Smooth muscle cell (in vitro differentiated cells): ENCODE measurements at regions not wholly inside any gene's neighbourhood (a gene's known extent, or its start where the extent isn't known, plus 50 kb on each side); places are given as distances from the start of the nearest gene placed in this dataset.

ENCODE experiments used
- DNase-seq: peaks from one replicate; lab custom pipeline; 2025; ENCODE audit not compliant: unreplicated experiment; lab: John Stamatoyannopoulos, UW
- H2AFZ ChIP-seq: fragments of 200-600 bp; sonication (generic); 2 replicates; pipeline ENCODE4 v1.6.0; 2016; ENCODE audit warnings: antibody characterized with exemption, low read depth, mild to moderate bottlenecking
- H3F3A ChIP-seq: fragments of 200-600 bp; sonication (generic); 2 replicates; pipeline ENCODE4 v1.6.0; 2017; ENCODE audit warnings: antibody characterized with exemption, low read depth
- H3K27ac ChIP-seq: fragments of 200-600 bp; sonication (generic); 2 replicates; pipeline ENCODE4 v1.5.1; 2016; ENCODE audit warnings: low read depth, mild to moderate bottlenecking
- H3K27me3 ChIP-seq: fragments of 200-600 bp; sonication (generic); 2 replicates; pipeline ENCODE4 v1.6.1; 2016; ENCODE audit warnings: low read depth, mild to moderate bottlenecking
- H3K36me3 ChIP-seq: fragments of 200-600 bp; sonication (generic); 2 replicates; pipeline ENCODE4 v1.5.1; 2016; ENCODE audit warnings: low read depth
- H3K4me1 ChIP-seq: fragments of 200-600 bp; sonication (generic); 2 replicates; pipeline ENCODE4 v1.5.1; 2016; ENCODE audit warnings: low read depth
- H3K4me2 ChIP-seq: fragments of 200-600 bp; sonication (generic); 2 replicates; pipeline ENCODE4 v1.6.0; 2016; ENCODE audit warnings: mild to moderate bottlenecking
- H3K4me3 ChIP-seq: fragments of 200-600 bp; sonication (generic); 2 replicates; pipeline ENCODE4 v1.5.1; 2016; ENCODE audit warnings: mild to moderate bottlenecking
- H3K79me2 ChIP-seq: fragments of 200-600 bp; sonication (generic); 2 replicates; pipeline ENCODE4 v1.6.0; 2016; ENCODE audit warnings: low read depth, mild to moderate bottlenecking
- H3K9ac ChIP-seq: fragments of 200-600 bp; sonication (generic); 2 replicates; pipeline ENCODE4 v1.6.0; 2016; ENCODE audit warnings: low read depth
- H3K9me3 ChIP-seq: fragments of 200-600 bp; sonication (generic); replicated peaks from 2 replicates; pipeline ENCODE4 v1.5.1; 2016; ENCODE audit warnings: low read depth
- H4K20me1 ChIP-seq: fragments of 200-600 bp; sonication (generic); 2 replicates; pipeline ENCODE4 v1.6.0; 2016; ENCODE audit warnings: low read depth
- WGBS: methylation state at CpG from one replicate; pipeline ENCODE4 v1.1.7; 2016; ENCODE audit warnings: low lambda C conversion rate; 5-methylcytosine and 5-hydroxymethylcytosine counted together
- TF ChIP-seq, protein P1 (sequence below): fragments of 200-600 bp; sonication (generic); IDR thresholded peaks from 2 replicates; pipeline ENCODE4 v1.5.1; 2017; ENCODE audit warnings: borderline replicate concordance, mild to moderate bottlenecking, antibody characterized with exemption; ENCODE audit not compliant: insufficient read depth, poor library complexity, severe bottlenecking

DNA sequence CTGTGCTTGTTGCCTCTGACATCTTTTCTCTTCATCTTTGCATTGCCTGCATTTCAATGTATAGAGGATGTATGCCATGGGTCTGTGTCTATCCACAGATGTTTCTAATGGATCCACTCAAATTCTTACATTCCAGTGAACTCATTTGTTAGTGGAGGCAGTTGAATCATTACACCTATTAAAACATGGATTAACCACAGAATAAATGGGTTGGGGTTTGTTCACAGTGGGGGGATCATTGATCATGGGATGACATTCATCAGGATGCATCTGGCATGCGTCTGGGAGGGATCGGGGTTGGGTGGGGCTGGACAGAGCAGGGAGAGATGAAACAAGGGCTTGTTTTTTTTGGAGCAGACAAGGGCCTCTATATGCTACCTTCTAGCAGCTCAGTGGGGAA lies 182.5 kb downstream of the RHOU start:
- Histone ChIP-seq H3F3A (peaks cover 14% of the 10 kb centered on the region), H3K9ac (no peak overlapping the region), H3K27me3 (no peaks in the 10 kb centered on the region), H4K20me1 (no peaks in the 10 kb centered on the region), H3K79me2 (no peaks in the 10 kb centered on the region), H3K36me3 (no peaks in the 10 kb centered on the region), H3K4me1 (peaks cover 24% of the 10 kb centered on the region), H3K27ac (no peak overlapping the region), H3K4me2 (no peak overlapping the region), H3K9me3 (no peaks in the 10 kb centered on the region), H2AFZ (no peak overlapping the region), H3K4me3 (no peak overlapping the region)
- 84% methylated on average over 2 of the region's 2 CpGs for WGBS
- TF ChIP-seq, protein P1, sequence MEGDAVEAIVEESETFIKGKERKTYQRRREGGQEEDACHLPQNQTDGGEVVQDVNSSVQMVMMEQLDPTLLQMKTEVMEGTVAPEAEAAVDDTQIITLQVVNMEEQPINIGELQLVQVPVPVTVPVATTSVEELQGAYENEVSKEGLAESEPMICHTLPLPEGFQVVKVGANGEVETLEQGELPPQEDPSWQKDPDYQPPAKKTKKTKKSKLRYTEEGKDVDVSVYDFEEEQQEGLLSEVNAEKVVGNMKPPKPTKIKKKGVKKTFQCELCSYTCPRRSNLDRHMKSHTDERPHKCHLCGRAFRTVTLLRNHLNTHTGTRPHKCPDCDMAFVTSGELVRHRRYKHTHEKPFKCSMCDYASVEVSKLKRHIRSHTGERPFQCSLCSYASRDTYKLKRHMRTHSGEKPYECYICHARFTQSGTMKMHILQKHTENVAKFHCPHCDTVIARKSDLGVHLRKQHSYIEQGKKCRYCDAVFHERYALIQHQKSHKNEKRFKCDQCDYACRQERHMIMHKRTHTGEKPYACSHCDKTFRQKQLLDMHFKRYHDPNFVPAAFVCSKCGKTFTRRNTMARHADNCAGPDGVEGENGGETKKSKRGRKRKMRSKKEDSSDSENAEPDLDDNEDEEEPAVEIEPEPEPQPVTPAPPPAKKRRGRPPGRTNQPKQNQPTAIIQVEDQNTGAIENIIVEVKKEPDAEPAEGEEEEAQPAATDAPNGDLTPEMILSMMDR = no peak
- DNase-seq = no peak

DNA sequence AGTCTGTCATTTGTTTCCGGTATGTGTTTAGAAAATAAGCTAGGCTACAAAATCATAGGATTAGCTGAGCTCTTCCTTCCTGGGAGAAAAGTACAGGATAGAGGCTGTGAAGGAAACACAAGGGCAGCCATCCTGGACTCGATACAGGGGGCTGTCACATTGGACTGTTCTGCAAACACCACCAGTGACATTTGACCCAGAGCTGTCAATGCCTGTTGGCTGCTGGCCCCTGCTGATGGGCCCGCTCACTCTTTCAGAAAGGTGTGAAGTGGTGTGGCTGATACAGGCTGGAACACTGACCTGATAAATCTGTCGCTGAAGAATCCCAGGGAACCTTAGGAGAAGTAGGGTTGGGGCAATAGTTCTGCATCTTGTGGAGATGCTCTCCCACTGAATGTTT lies 183.1 kb downstream of the RHOU start:
- no peak overlapping the region for H3K27ac ChIP-seq
- no peak for DNase-seq
- no peaks in the 10 kb centered on the region for H3K9me3 ChIP-seq
- WGBS = 69% methylated on average over 4 of the region's 4 CpGs
- H3K79me2 ChIP-seq = no peaks in the 10 kb centered on the region
- no peak overlapping the region for H2AFZ ChIP-seq
- H3K4me1 ChIP-seq = peaks cover 23% of the 10 kb centered on the region
- H3K4me2 ChIP-seq = no peak overlapping the region
- peaks cover 14% of the 10 kb centered on the region for H3F3A ChIP-seq
- no peaks in the 10 kb centered on the region for H3K36me3 ChIP-seq
- no peaks in the 10 kb centered on the region for H4K20me1 ChIP-seq
- H3K27me3 ChIP-seq = no peaks in the 10 kb centered on the region
- no peak overlapping the region for H3K4me3 ChIP-seq
- H3K9ac ChIP-seq = no peak overlapping the region
- TF ChIP-seq, protein P1 = no peak

DNA sequence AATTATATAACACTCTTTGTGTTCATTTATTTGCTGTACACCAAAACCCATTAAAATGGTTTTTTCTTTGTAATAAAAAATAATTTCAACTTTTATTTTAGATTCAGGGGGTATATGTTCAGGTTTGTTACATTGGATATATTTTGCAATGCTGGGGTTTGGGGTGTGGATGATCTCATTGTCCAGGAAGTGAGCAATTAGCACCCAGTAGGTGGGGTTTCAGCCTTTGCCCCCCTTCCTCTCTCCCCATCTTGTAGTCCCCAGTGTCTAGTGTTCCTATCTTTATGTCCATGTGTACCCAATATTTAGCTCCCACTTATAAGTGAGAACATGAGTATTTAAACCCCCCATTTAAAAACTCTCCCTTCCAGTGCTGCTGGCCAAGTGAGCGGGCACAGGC lies 184.6 kb downstream of the RHOU start:
- Histone ChIP-seq H3K4me2 (no peak overlapping the region), H3K4me3 (no peak overlapping the region), H3K9me3 (no peaks in the 10 kb centered on the region), H3F3A (peaks cover 18% of the 10 kb centered on the region), H3K79me2 (no peaks in the 10 kb centered on the region), H3K36me3 (no peaks in the 10 kb centered on the region), H3K9ac (no peak overlapping the region), H4K20me1 (no peaks in the 10 kb centered on the region), H2AFZ (no peak overlapping the region), H3K4me1 (peaks cover 13% of the 10 kb centered on the region), H3K27ac (no peak overlapping the region), H3K27me3 (no peaks in the 10 kb centered on the region)
- TF ChIP-seq, protein P1 = no peak
- WGBS = 100% methylated on average over 1 of the region's 1 CpG
- DNase-seq = no peak

DNA sequence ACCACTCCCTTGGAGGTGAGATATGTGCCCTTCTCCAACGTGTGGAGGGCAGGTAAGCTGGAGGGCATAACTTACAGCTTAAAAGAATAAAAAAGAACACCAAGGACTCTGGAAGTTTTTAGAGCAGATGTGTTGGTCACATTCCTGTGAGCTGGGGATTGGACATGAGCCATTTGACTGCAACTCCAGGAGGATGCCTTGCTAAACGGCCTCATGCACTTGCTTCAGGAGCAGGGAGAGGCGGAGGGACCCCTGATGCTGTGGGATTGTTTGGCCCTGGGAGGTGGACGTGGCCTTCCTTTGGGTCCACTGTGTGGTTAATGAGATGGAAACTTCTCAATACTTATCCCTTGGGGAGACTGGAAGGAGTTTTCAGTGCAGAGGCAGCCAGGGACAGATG lies 185.6 kb downstream of the RHOU start:
- Histone ChIP-seq H2AFZ (no peak overlapping the region), H4K20me1 (no peaks in the 10 kb centered on the region), H3K4me1 (peaks cover 13% of the 10 kb centered on the region), H3K9ac (no peak overlapping the region), H3F3A (peaks cover 18% of the 10 kb centered on the region), H3K4me2 (peak overlapping the region; percentile 1), H3K9me3 (no peaks in the 10 kb centered on the region), H3K79me2 (no peaks in the 10 kb centered on the region), H3K36me3 (no peaks in the 10 kb centered on the region), H3K4me3 (no peak overlapping the region), H3K27me3 (no peaks in the 10 kb centered on the region), H3K27ac (no peak overlapping the region)
- TF ChIP-seq, protein P1 = no peak
- WGBS = 76% methylated on average over 4 of the region's 4 CpGs
- DNase-seq = no peak
